ENCODE measurements at regions not wholly inside any gene's neighbourhood (a gene's known extent, or its start where the extent isn't known, plus 50 kb on each side); places are given as distances from the start of the nearest gene placed in this dataset.
"Not testable (repeated sequence)": the region's sequence is repeated elsewhere in the genome, so short reads cannot be mapped to it uniquely, and the experiment has no call there.

- DNase-seq: no peak
Observed at GRCh38 chr13:79187917-79188690, 218.0 kb downstream of the RBM26 start.

GRCh38 chr13:79185580-79185979, 220.5 kb downstream of the RBM26 start:
- no peak for DNase-seq

- no peak for DNase-seq
Observed at GRCh38 chr13:79183231-79183630, 222.8 kb downstream of the RBM26 start.

GRCh38 chr13:79173691-79174090, 232.4 kb downstream of the RBM26 start:
- DNase-seq: not testable (repeated sequence)

GRCh38 chr13:79172924-79173323, 233.1 kb downstream of the RBM26 start:
- not testable (repeated sequence) for DNase-seq

GRCh38 chr13:79171141-79172061, 234.7 kb downstream of the RBM26 start:
- no peak for DNase-seq

GRCh38 chr13:79160818-79161217, 245.2 kb downstream of the RBM26 start:
- no peak for DNase-seq

- no peak for DNase-seq
Observed at GRCh38 chr13:79155883-79156282, 250.2 kb downstream of the RBM26 start.

GRCh38 chr13:79149210-79149609, 256.8 kb downstream of the RBM26 start:
- DNase-seq: no peak

- DNase-seq: no peak
Observed at GRCh38 chr13:79141082-79141481, 265.0 kb downstream of the RBM26 start.

- DNase-seq: no peak
Observed at GRCh38 chr13:79128158-79128557, 277.9 kb downstream of the RBM26 start.

- DNase-seq: no peak
Observed at GRCh38 chr13:79126706-79127105, 279.3 kb downstream of the RBM26 start.

- no peak for DNase-seq
Observed at GRCh38 chr13:79124183-79124582, 281.9 kb downstream of the RBM26 start.

GRCh38 chr13:79121286-79121685, 284.8 kb downstream of the RBM26 start:
- DNase-seq: no peak

GRCh38 chr13:79119578-79120107, 286.4 kb downstream of the RBM26 start:
- DNase-seq: no peak

- DNase-seq: no peak
Observed at GRCh38 chr13:79112016-79112415, 294.0 kb downstream of the RBM26 start.

- no peak for DNase-seq
Observed at GRCh38 chr13:79108914-79109643, 297.0 kb downstream of the RBM26 start.

- no peak for DNase-seq
Observed at GRCh38 chr13:79098596-79098995, 307.5 kb downstream of the RBM26 start.

- DNase-seq: no peak
Observed at GRCh38 chr13:79097201-79097600, 308.9 kb downstream of the RBM26 start.

GRCh38 chr13:79096099-79096498, 310.0 kb downstream of the RBM26 start:
- no peak for DNase-seq

GRCh38 chr13:79090552-79091124, 315.4 kb downstream of the RBM26 start:
- no peak for DNase-seq

GRCh38 chr13:79084802-79085424, 321.1 kb downstream of the RBM26 start:
- DNase-seq: no peak
